SU-DHL-6 (cell line): ENCODE measurements at regions not wholly inside any gene's neighbourhood (a gene's known extent, or its start where the extent isn't known, plus 50 kb on each side); places are given as distances from the start of the nearest gene placed in this dataset.

Experiments
- H2AFZ ChIP-seq: fragments of 200-600 bp; sonication (generic); 2 replicates; pipeline ENCODE4 v1.6.1; 2014; ENCODE audit warnings: low read depth, mild to moderate bottlenecking, moderate library complexity, mixed read lengths, antibody characterized with exemption, low read length; ENCODE audit not compliant: severe bottlenecking
- H3F3A ChIP-seq: fragments of 200-600 bp; shearing (Covaris generic); 2 replicates; pipeline ENCODE4 v1.6.0; 2016; ENCODE audit warnings: antibody characterized with exemption, mild to moderate bottlenecking; ENCODE audit not compliant: insufficient read depth
- H3K27ac ChIP-seq: fragments of 200-600 bp; sonication (generic); 2 replicates; pipeline ENCODE4 v1.5.1; 2016; ENCODE audit warnings: low read depth, mild to moderate bottlenecking, low read length, moderate library complexity, mixed read lengths
- H3K27me3 ChIP-seq: fragments of 200-600 bp; sonication (generic), shearing (Covaris generic); 2 replicates; pipeline ENCODE4 v1.6.0; 2014; ENCODE audit warnings: mild to moderate bottlenecking, low read length
- H3K36me3 ChIP-seq: fragments of 200-600 bp; sonication (generic); 2 replicates; pipeline ENCODE4 v1.6.1; 2014; ENCODE audit warnings: mild to moderate bottlenecking, low read length, mixed read lengths
- H3K4me2 ChIP-seq: fragments of 300-600, 200-600 bp; shearing (Covaris generic), sonication (generic); 2 replicates; pipeline ENCODE4 v1.6.0; 2014; ENCODE audit warnings: low read length, low read depth, mild to moderate bottlenecking; ENCODE audit not compliant: poor library complexity, severe bottlenecking
- H3K4me3 ChIP-seq: fragments of 200-600 bp; sonication (generic); 2 replicates; pipeline ENCODE4 v1.5.1; 2014; ENCODE audit warnings: antibody characterized with exemption, low read length, mild to moderate bottlenecking, mixed read lengths; ENCODE audit not compliant: insufficient read depth, poor library complexity, severe bottlenecking
- H3K79me2 ChIP-seq: fragments of 200-600 bp; sonication (generic); 2 replicates; pipeline ENCODE4 v1.6.1; 2014; ENCODE audit warnings: mild to moderate bottlenecking, low read length, moderate library complexity; ENCODE audit not compliant: insufficient read depth
- H3K9ac ChIP-seq: fragments of 200-600 bp; sonication (generic); 2 replicates; pipeline ENCODE4 v1.7.0; 2014; ENCODE audit warnings: mild to moderate bottlenecking, low read length
- H3K9me2 ChIP-seq: fragments of 200-600 bp; sonication (generic); replicated peaks from 2 replicates; pipeline ENCODE4 v1.6.1; 2014; ENCODE audit warnings: low read length; ENCODE audit not compliant: insufficient read depth
- H3K9me3 ChIP-seq: fragments of 200-600 bp; sonication (generic); 2 replicates; pipeline ENCODE4 v1.6.1; 2014; ENCODE audit warnings: low read length, mixed read lengths; ENCODE audit not compliant: insufficient read depth
- H4K20me1 ChIP-seq: fragments of 200-600 bp; sonication (generic); 2 replicates; pipeline ENCODE4 v1.6.1; 2014; ENCODE audit warnings: low read depth, mild to moderate bottlenecking, antibody characterized with exemption, low read length, moderate library complexity, mixed read lengths
- EZH2phosphoT487 ChIP-seq: fragments of 200-600 bp; sonication (generic), shearing (Covaris generic); conservative IDR thresholded peaks from 2 replicates; pipeline ENCODE4 v1.6.1; 2018; ENCODE audit warnings: mild to moderate bottlenecking, antibody characterized with exemption, low read length, moderate library complexity, mixed read lengths
- TF ChIP-seq, protein P1 (sequence below): fragments of 200-600 bp; sonication (generic); IDR thresholded peaks from one replicate; pipeline ENCODE4 v1.5.1; 2017; ENCODE audit warnings: antibody characterized with exemption, mild to moderate bottlenecking, low read length, moderate library complexity; ENCODE audit not compliant: insufficient read depth, poor library complexity, severe bottlenecking

DNA sequence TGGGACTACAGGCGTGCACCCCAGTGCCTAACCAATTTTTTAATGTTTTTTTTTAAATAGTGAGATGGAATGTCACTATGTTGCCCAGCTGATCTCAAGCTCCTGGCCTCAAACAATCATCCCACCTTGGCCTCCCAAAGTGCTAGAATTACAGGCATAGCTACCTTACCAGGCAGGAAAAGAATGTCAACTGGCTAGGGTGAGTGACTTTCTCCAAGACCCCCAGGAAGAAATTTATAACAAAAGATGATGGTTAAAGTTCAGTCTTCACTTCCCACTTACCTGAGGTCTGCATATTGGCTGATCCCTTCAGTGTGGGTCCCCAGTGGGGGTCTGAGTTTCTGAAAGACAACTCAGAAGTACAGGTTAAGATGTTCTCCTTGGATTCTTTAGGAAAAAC is 893.0 kb downstream of the UQCRFS1 start:
- H3F3A ChIP-seq, result no peaks in the 10 kb centered on the region
- H3K27me3 ChIP-seq, result no peaks in the 10 kb centered on the region
- no peak overlapping the region for H3K4me2 ChIP-seq
- H3K9me2 ChIP-seq, result no peaks in the 10 kb centered on the region
- no peaks in the 10 kb centered on the region for H3K36me3 ChIP-seq
- H3K9me3 ChIP-seq, result no peaks in the 10 kb centered on the region
- no peak overlapping the region for H3K9ac ChIP-seq
- H3K27ac ChIP-seq, result no peak overlapping the region
- no peaks in the 10 kb centered on the region for H3K79me2 ChIP-seq
- no peaks in the 10 kb centered on the region for H4K20me1 ChIP-seq
- no peak overlapping the region for H2AFZ ChIP-seq
- TF ChIP-seq, protein P1, sequence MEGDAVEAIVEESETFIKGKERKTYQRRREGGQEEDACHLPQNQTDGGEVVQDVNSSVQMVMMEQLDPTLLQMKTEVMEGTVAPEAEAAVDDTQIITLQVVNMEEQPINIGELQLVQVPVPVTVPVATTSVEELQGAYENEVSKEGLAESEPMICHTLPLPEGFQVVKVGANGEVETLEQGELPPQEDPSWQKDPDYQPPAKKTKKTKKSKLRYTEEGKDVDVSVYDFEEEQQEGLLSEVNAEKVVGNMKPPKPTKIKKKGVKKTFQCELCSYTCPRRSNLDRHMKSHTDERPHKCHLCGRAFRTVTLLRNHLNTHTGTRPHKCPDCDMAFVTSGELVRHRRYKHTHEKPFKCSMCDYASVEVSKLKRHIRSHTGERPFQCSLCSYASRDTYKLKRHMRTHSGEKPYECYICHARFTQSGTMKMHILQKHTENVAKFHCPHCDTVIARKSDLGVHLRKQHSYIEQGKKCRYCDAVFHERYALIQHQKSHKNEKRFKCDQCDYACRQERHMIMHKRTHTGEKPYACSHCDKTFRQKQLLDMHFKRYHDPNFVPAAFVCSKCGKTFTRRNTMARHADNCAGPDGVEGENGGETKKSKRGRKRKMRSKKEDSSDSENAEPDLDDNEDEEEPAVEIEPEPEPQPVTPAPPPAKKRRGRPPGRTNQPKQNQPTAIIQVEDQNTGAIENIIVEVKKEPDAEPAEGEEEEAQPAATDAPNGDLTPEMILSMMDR, result no peak
- TF ChIP-seq EZH2phosphoT487, result no peak
- no peak overlapping the region for H3K4me3 ChIP-seq

DNA sequence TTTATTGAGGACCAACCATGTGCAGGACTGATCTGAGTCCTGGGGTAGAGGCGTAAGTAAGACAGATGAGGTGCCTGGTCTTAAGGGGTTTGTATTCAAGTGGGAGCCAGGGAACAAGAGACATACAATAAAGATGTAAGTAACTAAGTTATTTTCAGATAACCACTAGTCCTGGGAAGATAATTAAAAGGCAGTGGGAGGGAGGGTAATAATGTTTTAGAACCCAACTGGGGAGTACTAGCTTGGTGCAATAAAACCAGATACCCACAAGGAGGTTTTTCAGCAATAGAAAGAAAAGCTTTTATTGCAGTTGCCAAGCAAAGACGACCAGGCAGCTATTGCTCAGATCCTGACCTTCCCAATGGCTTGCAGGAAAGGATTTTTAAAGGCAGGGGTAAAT is 893.7 kb downstream of the UQCRFS1 start:
- H3F3A ChIP-seq, result no peaks in the 10 kb centered on the region
- H3K9ac ChIP-seq, result no peak overlapping the region
- no peaks in the 10 kb centered on the region for H4K20me1 ChIP-seq
- H3K9me2 ChIP-seq, result no peaks in the 10 kb centered on the region
- H3K27ac ChIP-seq, result no peak overlapping the region
- no peaks in the 10 kb centered on the region for H3K9me3 ChIP-seq
- no peaks in the 10 kb centered on the region for H3K36me3 ChIP-seq
- H3K27me3 ChIP-seq, result no peaks in the 10 kb centered on the region
- TF ChIP-seq, protein P1, result no peak
- no peak for TF ChIP-seq EZH2phosphoT487
- no peak overlapping the region for H2AFZ ChIP-seq
- H3K4me3 ChIP-seq, result no peak overlapping the region
- no peak overlapping the region for H3K4me2 ChIP-seq
- no peaks in the 10 kb centered on the region for H3K79me2 ChIP-seq

DNA sequence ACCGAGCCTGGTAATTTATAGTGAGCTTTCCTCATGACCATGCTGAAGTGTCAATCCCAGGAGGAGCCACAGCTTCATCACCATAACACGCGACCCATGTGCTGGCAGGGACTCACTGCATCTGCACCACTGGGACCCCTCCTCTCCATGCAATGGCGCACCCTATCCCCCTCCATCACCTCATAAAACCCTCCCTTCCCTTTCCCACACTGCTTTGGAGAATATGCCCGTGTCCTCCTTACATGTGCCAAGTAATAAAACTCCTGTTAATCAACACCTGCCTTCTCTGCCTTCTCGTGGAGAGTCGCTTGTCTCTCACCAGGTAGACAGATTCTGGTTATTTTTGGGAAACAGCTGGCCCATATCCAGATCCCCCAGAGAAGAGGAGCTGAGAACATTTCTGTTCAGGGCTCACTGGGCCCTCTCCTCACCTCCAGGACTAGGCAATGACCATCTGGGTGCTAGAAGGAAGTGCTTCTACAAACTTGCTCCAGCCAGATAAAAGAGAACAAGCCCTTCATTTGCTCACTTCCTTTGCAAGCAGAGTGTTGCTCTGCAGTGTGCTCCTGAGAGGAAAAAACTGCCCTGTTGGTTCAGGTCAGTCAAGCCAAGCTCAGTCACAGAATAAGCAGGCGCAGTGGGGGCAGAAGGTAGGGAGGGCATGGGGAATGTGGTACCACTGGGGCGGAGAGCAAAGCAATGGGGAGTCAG is 894.3 kb downstream of the UQCRFS1 start:
- Histone ChIP-seq H2AFZ (no peak overlapping the region), H3K4me2 (no peak overlapping the region), H3F3A (no peaks in the 10 kb centered on the region), H3K9ac (no peak overlapping the region), H4K20me1 (no peaks in the 10 kb centered on the region), H3K27ac (no peak overlapping the region), H3K9me3 (no peaks in the 10 kb centered on the region), H3K79me2 (no peaks in the 10 kb centered on the region), H3K9me2 (no peaks in the 10 kb centered on the region), H3K4me3 (no peak overlapping the region), H3K27me3 (no peaks in the 10 kb centered on the region), H3K36me3 (no peaks in the 10 kb centered on the region)
- TF ChIP-seq EZH2phosphoT487, result no peak
- TF ChIP-seq, protein P1, result no peak
